Prostate gland (tissue), 2 donors: ENCODE measurements at regions not wholly inside any gene's neighbourhood (a gene's known extent, or its start where the extent isn't known, plus 50 kb on each side); places are given as distances from the start of the nearest gene placed in this dataset.

Experiments
- POLR2A ChIP-seq: fragments of 450-650 bp; IDR thresholded peaks from one replicate; pipeline ENCODE4 v1.6.1; 2016; ENCODE audit warnings: antibody characterized with exemption, mild to moderate bottlenecking
- POLR2AphosphoS5 ChIP-seq: sonication (generic); formaldehyde crosslinking; IDR thresholded peaks from one replicate; pipeline ENCODE4 v1.6.1; 2017; ENCODE audit warnings: antibody characterized with exemption
- TF ChIP-seq, protein P1 (sequence below), 4 experiments: fragments of 200-600 bp in 2 of 4; fragments of 450-650 bp in 2 of 4; sonication (generic) in 2 of 4; IDR thresholded peaks; 1 replicate in 3 of 4; 2 replicates in 1 of 4; pipeline ENCODE4 v1.5.1; 2016 to 2019; ENCODE audit warnings: antibody characterized with exemption in 4 of 4, mild to moderate bottlenecking in 2 of 4, moderate library complexity in 2 of 4

DNA sequence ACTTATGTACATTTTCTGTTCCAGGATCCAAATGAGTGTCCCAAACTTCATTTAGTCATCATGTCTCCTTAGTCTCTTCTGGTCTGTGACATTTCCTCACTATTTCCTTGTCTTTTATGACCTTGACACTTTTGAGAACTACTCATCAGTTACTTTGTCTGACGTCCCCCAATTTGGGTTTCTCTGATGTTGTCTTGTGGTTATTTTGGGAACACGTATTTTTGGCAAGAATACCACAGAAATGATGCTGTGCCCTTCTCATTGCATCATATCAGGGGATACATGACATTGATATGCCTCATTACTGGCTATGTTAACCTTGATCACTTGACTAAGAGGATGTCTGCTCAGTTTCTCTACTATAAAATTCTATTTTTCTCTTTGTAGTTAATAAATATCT lies 308.8 kb downstream of the ZNF674 start:
- no peak for TF ChIP-seq POLR2A
- TF ChIP-seq, protein P1, sequence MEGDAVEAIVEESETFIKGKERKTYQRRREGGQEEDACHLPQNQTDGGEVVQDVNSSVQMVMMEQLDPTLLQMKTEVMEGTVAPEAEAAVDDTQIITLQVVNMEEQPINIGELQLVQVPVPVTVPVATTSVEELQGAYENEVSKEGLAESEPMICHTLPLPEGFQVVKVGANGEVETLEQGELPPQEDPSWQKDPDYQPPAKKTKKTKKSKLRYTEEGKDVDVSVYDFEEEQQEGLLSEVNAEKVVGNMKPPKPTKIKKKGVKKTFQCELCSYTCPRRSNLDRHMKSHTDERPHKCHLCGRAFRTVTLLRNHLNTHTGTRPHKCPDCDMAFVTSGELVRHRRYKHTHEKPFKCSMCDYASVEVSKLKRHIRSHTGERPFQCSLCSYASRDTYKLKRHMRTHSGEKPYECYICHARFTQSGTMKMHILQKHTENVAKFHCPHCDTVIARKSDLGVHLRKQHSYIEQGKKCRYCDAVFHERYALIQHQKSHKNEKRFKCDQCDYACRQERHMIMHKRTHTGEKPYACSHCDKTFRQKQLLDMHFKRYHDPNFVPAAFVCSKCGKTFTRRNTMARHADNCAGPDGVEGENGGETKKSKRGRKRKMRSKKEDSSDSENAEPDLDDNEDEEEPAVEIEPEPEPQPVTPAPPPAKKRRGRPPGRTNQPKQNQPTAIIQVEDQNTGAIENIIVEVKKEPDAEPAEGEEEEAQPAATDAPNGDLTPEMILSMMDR (IDR thresholded peaks at IDR 0.05): no peak
- TF ChIP-seq POLR2AphosphoS5: no peak
